ENCODE measurements at regions not wholly inside any gene's neighbourhood (a gene's known extent, or its start where the extent isn't known, plus 50 kb on each side); places are given as distances from the start of the nearest gene placed in this dataset.

DNA sequence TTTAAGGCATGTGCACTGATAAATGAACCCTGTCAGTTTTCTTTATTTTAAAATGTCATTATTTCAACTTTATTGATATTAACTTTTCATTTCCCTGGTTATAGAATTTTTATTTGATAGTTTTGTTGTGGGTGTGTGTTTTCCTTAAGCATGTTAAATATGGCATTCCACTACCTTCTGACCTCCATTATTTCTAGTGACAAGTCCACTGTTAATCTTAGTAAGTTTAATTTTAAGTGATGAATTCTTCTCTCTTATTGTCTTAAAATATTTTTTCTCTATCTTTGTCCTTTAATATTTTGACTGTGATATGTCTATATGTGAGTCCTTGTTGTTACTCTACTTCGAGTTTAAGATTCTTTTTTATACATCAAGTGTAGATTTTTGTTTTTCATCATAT lies 685.7 kb downstream of the GALR1 start:
- no peak for TF ChIP-seq POLR2AphosphoS5 (IDR thresholded peaks at IDR 0.05; ENCODE audit: low read depth, low read length)
- TF ChIP-seq, protein P1, sequence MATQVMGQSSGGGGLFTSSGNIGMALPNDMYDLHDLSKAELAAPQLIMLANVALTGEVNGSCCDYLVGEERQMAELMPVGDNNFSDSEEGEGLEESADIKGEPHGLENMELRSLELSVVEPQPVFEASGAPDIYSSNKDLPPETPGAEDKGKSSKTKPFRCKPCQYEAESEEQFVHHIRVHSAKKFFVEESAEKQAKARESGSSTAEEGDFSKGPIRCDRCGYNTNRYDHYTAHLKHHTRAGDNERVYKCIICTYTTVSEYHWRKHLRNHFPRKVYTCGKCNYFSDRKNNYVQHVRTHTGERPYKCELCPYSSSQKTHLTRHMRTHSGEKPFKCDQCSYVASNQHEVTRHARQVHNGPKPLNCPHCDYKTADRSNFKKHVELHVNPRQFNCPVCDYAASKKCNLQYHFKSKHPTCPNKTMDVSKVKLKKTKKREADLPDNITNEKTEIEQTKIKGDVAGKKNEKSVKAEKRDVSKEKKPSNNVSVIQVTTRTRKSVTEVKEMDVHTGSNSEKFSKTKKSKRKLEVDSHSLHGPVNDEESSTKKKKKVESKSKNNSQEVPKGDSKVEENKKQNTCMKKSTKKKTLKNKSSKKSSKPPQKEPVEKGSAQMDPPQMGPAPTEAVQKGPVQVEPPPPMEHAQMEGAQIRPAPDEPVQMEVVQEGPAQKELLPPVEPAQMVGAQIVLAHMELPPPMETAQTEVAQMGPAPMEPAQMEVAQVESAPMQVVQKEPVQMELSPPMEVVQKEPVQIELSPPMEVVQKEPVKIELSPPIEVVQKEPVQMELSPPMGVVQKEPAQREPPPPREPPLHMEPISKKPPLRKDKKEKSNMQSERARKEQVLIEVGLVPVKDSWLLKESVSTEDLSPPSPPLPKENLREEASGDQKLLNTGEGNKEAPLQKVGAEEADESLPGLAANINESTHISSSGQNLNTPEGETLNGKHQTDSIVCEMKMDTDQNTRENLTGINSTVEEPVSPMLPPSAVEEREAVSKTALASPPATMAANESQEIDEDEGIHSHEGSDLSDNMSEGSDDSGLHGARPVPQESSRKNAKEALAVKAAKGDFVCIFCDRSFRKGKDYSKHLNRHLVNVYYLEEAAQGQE (IDR thresholded peaks at IDR 0.05; ENCODE audit: insufficient read depth in 1 of 2, low read depth in 2 of 2, low read length in 2 of 2): no peak
- TF ChIP-seq SIN3A (IDR thresholded peaks at IDR 0.05; ENCODE audit: borderline replicate concordance, insufficient read depth, low read length): no peak
- TF ChIP-seq TAF1 (IDR thresholded peaks at IDR 0.05; ENCODE audit: borderline replicate concordance, insufficient read depth, low read length): no peak
